ENCODE measurements at regions not wholly inside any gene's neighbourhood (a gene's known extent, or its start where the extent isn't known, plus 50 kb on each side); places are given as distances from the start of the nearest gene placed in this dataset.

DNA sequence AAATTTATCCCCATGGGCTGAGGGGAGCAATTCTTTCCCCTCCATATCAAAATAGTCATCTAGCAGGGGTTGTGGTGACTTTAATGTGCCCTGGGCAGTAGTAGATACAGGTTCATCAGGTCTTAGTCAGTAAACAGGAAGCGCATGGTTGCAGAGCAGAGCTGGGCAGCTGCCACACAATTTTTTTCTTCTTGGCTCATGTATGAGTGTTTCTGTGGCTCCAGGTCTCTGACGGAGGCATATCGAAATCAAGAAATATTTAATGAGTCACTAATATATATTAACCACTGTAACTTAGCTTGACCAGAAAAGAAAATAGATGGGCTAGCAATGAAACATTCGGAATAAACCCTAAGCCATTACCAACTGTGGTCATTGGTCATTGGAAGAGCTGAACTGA, 68.4 kb upstream of the UBL3 start:
- DNase-seq (ENCODE audit: low spot score in 2 of 2) (no peak), FAIRE-seq (no peak)

- FAIRE-seq (no peak), DNase-seq (ENCODE audit: low spot score in 2 of 2) (no peak)
Observed at GRCh38 chr13:29917650-29918049, 67.2 kb upstream of the UBL3 start.

DNA sequence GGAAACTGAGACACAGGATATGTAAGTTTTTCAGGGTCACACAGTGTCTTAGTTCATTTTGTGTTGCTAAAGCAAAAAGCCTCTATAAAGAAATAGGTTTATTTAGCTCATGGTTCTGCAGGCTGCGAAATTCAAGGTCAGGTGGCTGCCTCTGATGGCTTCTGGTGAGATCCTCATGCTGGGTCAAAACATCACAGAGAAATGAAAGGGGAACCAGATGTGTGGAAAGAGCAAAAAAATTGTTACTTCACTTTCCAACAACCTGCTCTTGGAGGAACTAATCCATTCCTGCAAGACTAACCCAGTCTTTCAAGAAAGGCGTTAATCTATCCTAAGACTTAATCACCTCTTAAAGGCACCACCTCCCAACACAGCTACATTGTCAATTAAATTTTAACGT, 64.2 kb upstream of the UBL3 start:
- no peak for DNase-seq (ENCODE audit: low spot score in 2 of 2)
- FAIRE-seq, result no peak

- DNase-seq (ENCODE audit: low spot score in 2 of 2) (no peak), FAIRE-seq (no peak)
Observed at GRCh38 chr13:29911781-29912418, 61.5 kb upstream of the UBL3 start.

DNA sequence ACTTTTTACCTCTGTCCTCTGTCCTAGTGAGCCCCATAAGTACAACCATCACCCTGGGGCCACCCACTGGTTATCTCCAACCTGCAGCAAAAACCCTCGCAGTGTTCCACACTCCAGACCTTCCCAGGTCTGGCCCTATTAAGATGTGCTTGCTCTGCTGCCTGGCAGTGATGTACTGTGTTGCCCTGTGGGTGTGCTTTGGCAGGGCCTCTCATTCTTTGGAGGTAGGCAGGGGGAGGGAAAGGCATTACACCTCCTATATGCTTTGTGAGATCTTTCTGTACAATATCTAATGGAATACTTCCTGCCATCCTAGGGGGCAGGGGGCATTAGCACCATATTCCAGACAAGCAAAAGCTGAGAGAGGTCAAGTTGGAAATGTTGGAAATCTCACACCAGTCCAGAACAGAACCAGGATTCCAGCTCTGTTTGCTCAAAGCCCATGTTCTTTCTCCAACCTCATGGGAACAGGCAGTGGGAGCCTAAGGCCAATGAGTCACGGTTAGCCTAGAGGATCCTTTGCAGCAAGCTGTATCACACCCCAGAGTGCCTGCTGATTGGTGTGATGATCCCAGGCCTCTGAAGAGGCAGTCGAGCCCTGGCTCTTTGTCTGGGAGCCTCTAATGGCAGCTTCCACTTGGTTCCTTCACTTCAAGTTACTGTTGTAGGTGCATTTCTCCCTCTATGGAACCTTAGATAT, 59.7 kb upstream of the UBL3 start:
- no peak for DNase-seq (ENCODE audit: low spot score in 2 of 2)

GRCh38 chr13:29909081-29909730, 58.8 kb upstream of the UBL3 start:
- FAIRE-seq, result no peak
- no peak for DNase-seq (ENCODE audit: low spot score in 2 of 2)

More for the DNA sequence above, 59.7 kb upstream of the UBL3 start:
- no peak for FAIRE-seq

DNA sequence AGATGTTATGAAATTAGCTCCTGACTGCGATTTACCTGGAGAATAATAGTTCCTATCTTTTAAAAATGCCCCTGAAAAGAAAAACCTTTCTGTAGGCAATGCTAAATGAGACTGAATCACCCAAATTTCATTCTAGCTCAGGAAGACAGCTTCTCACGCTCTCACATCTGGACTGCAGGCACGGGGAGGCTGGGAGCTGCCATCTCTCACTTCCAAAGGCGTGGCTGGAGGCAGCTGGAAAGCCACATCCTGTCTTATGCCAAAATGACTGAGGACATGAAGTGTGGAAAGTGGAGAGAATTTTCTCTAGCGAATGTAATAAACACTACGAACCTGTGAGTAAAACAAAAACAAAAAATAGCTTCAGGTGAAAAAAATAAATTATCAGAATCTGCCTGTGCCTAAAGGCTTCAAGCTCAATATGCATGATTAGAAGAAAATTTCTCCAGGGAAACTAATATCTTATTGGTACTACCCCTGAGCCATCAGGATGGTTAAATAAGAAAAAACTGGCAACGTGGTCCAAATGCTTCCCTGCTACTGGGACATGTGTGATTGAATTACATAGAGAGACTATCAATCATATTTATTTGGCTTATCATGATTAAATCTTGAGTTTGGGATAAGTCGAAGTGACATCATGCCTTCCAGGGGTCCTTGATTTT, 58.1 kb upstream of the UBL3 start:
- no peak for DNase-seq (ENCODE audit: low spot score in 2 of 2)
- FAIRE-seq, result no peak

GRCh38 chr13:29907670-29908069, 57.3 kb upstream of the UBL3 start:
- no peak for FAIRE-seq
- DNase-seq (ENCODE audit: low spot score in 2 of 2), result no peak

DNA sequence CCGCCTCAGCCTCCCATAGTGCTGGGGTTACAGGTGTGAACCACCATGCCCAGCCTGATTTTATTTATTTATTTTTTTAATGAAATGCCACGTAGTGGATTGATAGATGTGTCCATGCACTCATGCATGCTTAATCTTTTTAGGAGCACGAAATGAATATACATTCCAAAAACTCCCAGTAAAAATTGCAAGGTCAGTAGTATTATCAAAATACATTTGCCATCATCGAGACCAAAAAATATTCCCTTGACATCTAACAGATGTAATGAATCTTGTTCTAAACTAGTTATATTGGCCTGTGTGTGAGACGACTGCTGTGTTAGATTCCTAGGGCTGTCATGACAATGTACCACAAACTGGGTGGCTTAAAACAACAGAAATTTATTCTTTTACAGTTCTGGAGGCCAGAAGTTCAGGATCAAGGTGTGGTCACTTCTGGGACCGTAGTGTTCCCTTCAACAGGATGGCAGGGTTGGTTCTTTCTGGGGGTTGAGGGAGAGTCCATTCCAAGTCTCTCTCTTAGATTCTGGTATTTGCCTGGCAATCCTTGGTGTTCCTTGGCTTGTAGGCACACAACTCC, 56.1 kb upstream of the UBL3 start:
- DNase-seq (ENCODE audit: low spot score in 2 of 2), result no peak
- no peak for FAIRE-seq

GRCh38 chr13:29905845-29906244, 55.4 kb upstream of the UBL3 start:
- DNase-seq (ENCODE audit: low spot score in 2 of 2), result no peak
- no peak for FAIRE-seq

GRCh38 chr13:29903996-29904395, 53.6 kb upstream of the UBL3 start:
- DNase-seq (ENCODE audit: low spot score in 2 of 2) (no peak), FAIRE-seq (no peak)

GRCh38 chr13:29903543-29903942, 53.1 kb upstream of the UBL3 start:
- FAIRE-seq (no peak), DNase-seq (ENCODE audit: low spot score in 2 of 2) (no peak)

- DNase-seq (ENCODE audit: low spot score in 2 of 2), result no peak
- no peak for FAIRE-seq
Observed at GRCh38 chr13:29902632-29903305, 52.4 kb upstream of the UBL3 start.

DNA sequence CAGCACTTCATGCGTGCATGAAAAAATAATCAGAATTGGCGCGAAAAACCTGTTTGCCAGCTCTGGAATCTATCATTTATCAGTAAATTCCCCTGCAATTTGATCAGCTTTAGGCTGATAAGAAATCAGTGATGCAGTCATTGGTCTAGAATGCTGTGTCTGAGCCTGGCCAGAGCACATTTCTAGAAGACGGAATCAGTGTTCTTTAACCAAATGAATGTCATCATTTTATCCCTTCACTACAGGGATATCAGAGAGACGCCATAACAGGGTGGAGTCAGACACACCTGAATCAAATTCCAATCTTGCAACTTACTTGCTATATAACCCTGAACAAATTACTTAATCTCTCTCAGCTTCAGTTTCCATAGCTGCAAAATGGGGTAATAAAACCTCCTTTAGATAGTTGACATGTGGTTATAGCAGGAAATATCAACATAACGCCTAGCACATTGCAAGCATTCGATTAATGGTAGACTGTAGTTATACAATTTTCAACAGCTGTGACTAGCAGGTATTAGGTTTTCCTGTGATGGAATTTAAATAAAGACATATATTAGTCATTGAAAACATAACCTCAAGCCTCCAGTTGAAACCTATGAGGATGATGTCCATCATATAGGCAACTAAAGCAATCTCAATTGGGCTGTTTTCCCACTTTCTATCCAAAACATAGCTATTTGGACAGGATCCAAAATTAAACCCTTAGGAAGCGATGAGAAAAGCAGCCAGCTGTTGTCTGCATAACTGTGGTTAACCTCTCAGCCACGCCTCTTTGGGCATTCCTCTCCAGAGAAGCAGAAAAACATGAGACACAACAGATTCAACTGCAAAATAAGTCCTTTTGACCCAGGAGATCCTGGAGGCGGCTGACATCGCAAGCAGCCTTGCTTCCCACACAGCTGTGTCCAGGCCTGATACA, 51.6 kb upstream of the UBL3 start:
- no peak for DNase-seq (ENCODE audit: low spot score in 2 of 2)
- no peak for FAIRE-seq
